Upper lobe of left lung (tissue), 6 donors: ENCODE measurements at regions not wholly inside any gene's neighbourhood (a gene's known extent, or its start where the extent isn't known, plus 50 kb on each side); places are given as distances from the start of the nearest gene placed in this dataset.
"Not testable (repeated sequence)": the region's sequence is repeated elsewhere in the genome, so short reads cannot be mapped to it uniquely, and the experiment has no call there.

Source experiments
- ATAC-seq, 2 donors: fragments of 200-7000 bp; cut with Tn5 transposase; one replicate each; pipeline ENCODE4 v1.9.1; 2022; ENCODE audit warnings: mild to moderate bottlenecking in 2 of 2, moderate library complexity in 2 of 2; ENCODE audit not compliant: low FRiP score in 2 of 2
- DNase-seq, 2 donors: peaks; one replicate each; pipeline ENCODE4 v3.0.0-alpha.2; 2019 to 2020
- H3K27ac ChIP-seq, 4 donors: fragments of 200-600 bp; sonication (generic); one replicate each; pipeline ENCODE4 v1.5.1; 2016 to 2019
- H3K27me3 ChIP-seq, 4 donors: fragments of 200-600 bp; sonication (generic); one replicate each; pipeline ENCODE4 v1.5.1; 2017 to 2019
- H3K36me3 ChIP-seq, 4 donors: fragments of 200-600 bp; sonication (generic); one replicate each; pipeline ENCODE4 v1.5.1; 2016 to 2019
- H3K4me1 ChIP-seq, 4 donors: fragments of 200-600 bp; sonication (generic); one replicate each; pipeline ENCODE4 v1.5.1; 2018 to 2019
- H3K4me3 ChIP-seq, 4 donors: fragments of 200-600 bp; sonication (generic); one replicate each; pipeline ENCODE4 v1.5.1; 2017 to 2019; ENCODE audit warnings: mild to moderate bottlenecking in 2 of 4, moderate library complexity in 1 of 4
- H3K9me3 ChIP-seq, 4 donors: fragments of 200-600 bp; sonication (generic); one replicate each; pipeline ENCODE4 v1.5.1; 2018 to 2019
- EP300 ChIP-seq, 4 donors: sonication (generic); formaldehyde crosslinking; IDR thresholded peaks; one replicate each; pipeline ENCODE4 v1.5.1; 2017; ENCODE audit warnings: antibody characterized with exemption in 4 of 4, control low read depth in 2 of 4
- POLR2A ChIP-seq, 4 donors: fragments of 450-650 bp; IDR thresholded peaks; one replicate each; pipeline ENCODE4 v1.5.1; 2016 to 2017; ENCODE audit warnings: antibody characterized with exemption in 4 of 4, mild to moderate bottlenecking in 2 of 4
- POLR2AphosphoS5 ChIP-seq, 2 donors: sonication (generic); formaldehyde crosslinking; IDR thresholded peaks; one replicate each; pipeline ENCODE4 v1.5.1; 2017; ENCODE audit warnings: antibody characterized with exemption in 2 of 2
- WGBS, 2 donors: methylation state at CpG; one replicate each; pipeline ENCODE4 v1.1.5; 2017 to 2018; 5-methylcytosine and 5-hydroxymethylcytosine counted together
- TF ChIP-seq, protein P1 (sequence below), 6 experiments: fragments of 450-650 bp in 4 of 6; fragments of 200-600 bp in 2 of 6; sonication (generic) in 2 of 6; IDR thresholded peaks; one replicate each; pipeline ENCODE4 v1.5.1; 2016 to 2019; ENCODE audit warnings: antibody characterized with exemption in 6 of 6
- donor health status: DM: no; HTN: no; CAD: no; lungs with moderate emphysema.
- donor health status: DM: no; HTN: yes; CAD: no; lungs with severe emphysema.

DNA sequence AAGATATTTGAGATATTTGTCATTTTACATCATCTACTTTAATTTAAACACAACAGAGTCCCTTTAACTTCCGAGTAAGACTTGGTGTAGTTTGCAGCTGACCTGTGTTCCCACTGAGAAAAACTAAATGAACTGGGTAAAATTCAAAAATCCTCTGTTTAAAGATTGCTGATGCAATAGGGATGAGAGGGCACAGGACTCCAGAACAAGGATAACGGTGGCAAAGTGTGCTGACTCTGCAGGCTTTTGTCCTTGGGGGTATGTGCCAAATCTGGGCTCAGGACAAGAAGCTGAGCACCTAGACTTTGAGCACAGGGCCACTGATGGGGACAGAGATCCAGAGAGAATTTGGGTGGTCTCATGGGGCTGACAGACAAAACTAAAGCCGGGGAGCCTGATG, 156.8 kb downstream of the CCDC71L start:
- Histone ChIP-seq H3K9me3 (no peaks in the 10 kb centered on the region), H3K27me3 (no peaks in the 10 kb centered on the region), H3K4me1 (no peaks in the 10 kb centered on the region), H3K36me3 (no peaks in the 10 kb centered on the region), H3K27ac (no peak overlapping the region), H3K4me3 (no peak overlapping the region)
- no peak for ATAC-seq
- no peak for DNase-seq
- 91 to 92% methylated on average over 3 of the region's 3 CpGs for WGBS, 2 donors
- no peak for TF ChIP-seq EP300 (IDR thresholded peaks at IDR 0.05)
- no peak for TF ChIP-seq POLR2AphosphoS5 (IDR thresholded peaks at IDR 0.05)
- TF ChIP-seq, protein P1, sequence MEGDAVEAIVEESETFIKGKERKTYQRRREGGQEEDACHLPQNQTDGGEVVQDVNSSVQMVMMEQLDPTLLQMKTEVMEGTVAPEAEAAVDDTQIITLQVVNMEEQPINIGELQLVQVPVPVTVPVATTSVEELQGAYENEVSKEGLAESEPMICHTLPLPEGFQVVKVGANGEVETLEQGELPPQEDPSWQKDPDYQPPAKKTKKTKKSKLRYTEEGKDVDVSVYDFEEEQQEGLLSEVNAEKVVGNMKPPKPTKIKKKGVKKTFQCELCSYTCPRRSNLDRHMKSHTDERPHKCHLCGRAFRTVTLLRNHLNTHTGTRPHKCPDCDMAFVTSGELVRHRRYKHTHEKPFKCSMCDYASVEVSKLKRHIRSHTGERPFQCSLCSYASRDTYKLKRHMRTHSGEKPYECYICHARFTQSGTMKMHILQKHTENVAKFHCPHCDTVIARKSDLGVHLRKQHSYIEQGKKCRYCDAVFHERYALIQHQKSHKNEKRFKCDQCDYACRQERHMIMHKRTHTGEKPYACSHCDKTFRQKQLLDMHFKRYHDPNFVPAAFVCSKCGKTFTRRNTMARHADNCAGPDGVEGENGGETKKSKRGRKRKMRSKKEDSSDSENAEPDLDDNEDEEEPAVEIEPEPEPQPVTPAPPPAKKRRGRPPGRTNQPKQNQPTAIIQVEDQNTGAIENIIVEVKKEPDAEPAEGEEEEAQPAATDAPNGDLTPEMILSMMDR (IDR thresholded peaks at IDR 0.05): no peak
- no peak for TF ChIP-seq POLR2A (IDR thresholded peaks at IDR 0.05)

DNA sequence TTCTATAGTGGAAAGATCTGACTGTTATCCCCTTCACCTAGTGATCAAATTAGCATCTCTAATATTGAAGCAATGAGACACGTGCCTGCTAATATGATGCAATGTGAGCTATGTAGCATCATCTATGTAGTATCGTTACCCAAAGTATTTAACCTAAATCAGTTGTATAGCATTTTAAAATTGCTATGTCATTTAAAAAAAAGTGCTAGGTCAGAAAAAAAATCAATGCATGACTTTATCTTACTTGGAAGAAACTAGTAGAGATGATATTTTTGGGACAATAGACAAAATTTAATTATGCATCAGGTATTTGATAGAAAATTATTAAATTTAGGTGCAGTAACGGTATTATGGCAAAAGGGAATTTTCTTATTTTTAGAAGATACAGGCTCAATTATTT, 157.3 kb downstream of the CCDC71L start:
- WGBS, 2 donors: 94 to 95% methylated on average over 3 of the region's 3 CpGs
- Histone ChIP-seq H3K27me3 (no peaks in the 10 kb centered on the region), H3K36me3 (no peaks in the 10 kb centered on the region)

DNA sequence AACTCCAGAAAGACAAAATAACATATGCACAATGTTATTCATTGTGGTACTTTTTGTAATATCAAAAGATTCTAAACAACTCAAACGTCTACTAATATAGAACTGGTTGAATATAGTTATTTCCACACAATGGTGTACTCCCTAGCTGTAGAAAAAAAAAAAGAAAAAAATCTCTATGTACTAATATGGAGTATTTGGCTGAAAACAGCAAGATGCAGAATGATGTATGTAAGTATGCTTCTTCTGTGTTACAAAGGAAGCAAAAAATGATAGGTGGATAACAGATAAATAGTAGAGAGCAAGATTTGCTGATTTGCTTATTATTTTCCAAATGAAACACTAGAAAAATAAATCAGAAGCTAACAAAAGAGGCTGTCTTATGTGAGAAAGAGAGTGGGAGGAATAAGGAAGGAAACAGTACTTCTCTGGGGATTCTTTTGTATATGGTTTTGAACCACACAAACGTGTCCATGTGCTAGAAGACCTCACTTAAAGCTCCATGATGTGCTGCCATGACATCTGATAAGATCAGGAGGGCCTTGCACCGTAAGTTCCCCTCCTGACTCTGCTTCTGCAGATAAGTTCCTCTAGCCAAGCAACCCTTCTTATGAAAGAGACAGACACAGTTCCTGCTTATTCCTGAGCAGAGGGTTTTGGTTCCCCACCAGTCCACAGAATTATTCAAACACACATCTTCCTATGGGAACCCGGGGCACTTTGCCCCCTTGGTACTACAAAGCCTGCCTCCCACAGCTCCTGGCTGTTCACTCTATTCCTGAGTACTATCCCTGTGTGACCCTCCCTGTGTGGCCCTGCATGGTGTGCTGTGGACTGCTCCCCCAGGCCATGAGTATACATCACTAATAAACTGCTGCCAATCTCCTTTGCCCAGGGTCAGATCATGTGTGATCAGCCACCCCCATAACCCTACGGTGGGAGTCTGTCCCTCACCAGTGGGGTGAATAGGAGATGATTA, 159.1 kb downstream of the CCDC71L start:
- ATAC-seq: peak; percentile 22 to 38
- DNase-seq: no peak
- 46 to 64% methylated on average over 5 of the region's 5 CpGs for WGBS, 2 donors

More for the DNA sequence above, 157.3 kb downstream of the CCDC71L start:
- no peak for DNase-seq
- Histone ChIP-seq H3K4me1 (no peaks in the 10 kb centered on the region), H3K4me3 (no peak overlapping the region), H3K27ac (no peak overlapping the region), H3K9me3 (no peaks in the 10 kb centered on the region)
- TF ChIP-seq POLR2A (IDR thresholded peaks at IDR 0.05) (no peak), POLR2AphosphoS5 (IDR thresholded peaks at IDR 0.05) (no peak), EP300 (IDR thresholded peaks at IDR 0.05) (no peak)
- TF ChIP-seq, protein P1 (IDR thresholded peaks at IDR 0.05): no peak
- no peak for ATAC-seq

DNA sequence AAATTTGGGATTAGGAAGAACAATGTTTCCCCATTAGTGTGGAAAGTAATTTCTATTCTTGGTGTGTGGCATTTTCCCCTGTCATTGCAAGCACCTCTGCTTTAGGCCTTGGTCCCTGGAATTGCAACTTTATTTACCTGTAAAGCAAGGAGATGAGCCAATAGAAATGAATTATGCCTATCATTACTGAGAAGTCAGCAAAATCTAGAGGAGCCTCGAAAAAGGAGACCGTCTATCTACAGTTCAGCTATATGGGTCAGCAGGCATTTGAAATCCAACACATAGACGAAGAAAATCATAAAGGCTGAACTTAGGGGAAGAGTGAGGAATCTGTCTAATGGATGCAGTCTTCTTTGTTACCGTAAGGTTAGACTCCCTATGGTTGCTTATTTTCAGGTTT, 161.1 kb downstream of the CCDC71L start:
- TF ChIP-seq, protein P1 (IDR thresholded peaks at IDR 0.05): no peak
- TF ChIP-seq POLR2A (IDR thresholded peaks at IDR 0.05) (no peak), EP300 (IDR thresholded peaks at IDR 0.05) (no peak), POLR2AphosphoS5 (IDR thresholded peaks at IDR 0.05) (no peak)
- no peaks in the 10 kb centered on the region for H3K27me3 ChIP-seq
- H3K9me3 ChIP-seq: no peaks in the 10 kb centered on the region
- ATAC-seq (no peak), DNase-seq (no peak)
- no peaks in the 10 kb centered on the region for H3K36me3 ChIP-seq
- no peak overlapping the region for H3K27ac ChIP-seq
- no peak overlapping the region for H3K4me3 ChIP-seq
- no peaks in the 10 kb centered on the region for H3K4me1 ChIP-seq
- WGBS, 2 donors: 93 to 95% methylated on average over 4 of the region's 4 CpGs

More for the DNA sequence above, 159.1 kb downstream of the CCDC71L start:
- H3K27me3 ChIP-seq: no peaks in the 10 kb centered on the region
- no peak overlapping the region for H3K27ac ChIP-seq
- TF ChIP-seq POLR2AphosphoS5 (IDR thresholded peaks at IDR 0.05): no peak
- TF ChIP-seq, protein P1 (IDR thresholded peaks at IDR 0.05): no peak
- no peak for TF ChIP-seq EP300 (IDR thresholded peaks at IDR 0.05)
- no peak for TF ChIP-seq POLR2A (IDR thresholded peaks at IDR 0.05)
- H3K4me3 ChIP-seq: no peak overlapping the region
- no peaks in the 10 kb centered on the region for H3K36me3 ChIP-seq
- H3K4me1 ChIP-seq: no peaks in the 10 kb centered on the region
- H3K9me3 ChIP-seq: no peaks in the 10 kb centered on the region

DNA sequence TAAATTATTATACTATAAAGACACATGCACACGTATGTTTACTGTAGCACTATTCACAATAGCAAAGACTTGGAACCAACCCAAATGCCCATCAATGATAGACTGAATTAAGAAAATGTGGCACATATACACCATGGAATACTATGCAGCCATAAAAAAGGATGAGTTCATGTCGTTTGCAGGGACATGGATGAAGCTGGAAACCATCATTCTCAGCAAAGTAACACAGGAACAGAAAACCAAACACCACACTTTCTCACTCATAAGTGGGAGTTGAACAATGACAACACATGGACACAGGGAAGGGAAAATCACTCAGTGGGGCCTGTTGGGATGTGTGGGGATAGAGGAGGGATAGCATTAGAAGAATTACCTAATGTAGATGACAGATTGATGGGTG, 163.0 kb downstream of the CCDC71L start:
- DNase-seq, H3K36me3 ChIP-seq, H3K9me3 ChIP-seq, H3K4me3 ChIP-seq, H3K27me3 ChIP-seq, H3K27ac ChIP-seq, ATAC-seq, H3K4me1 ChIP-seq: not testable (repeated sequence)
- 78 to 81% methylated on average over 2 of the region's 2 CpGs for WGBS, 2 donors
